Adrenal gland (tissue), 9 donors: ENCODE measurements at regions not wholly inside any gene's neighbourhood (a gene's known extent, or its start where the extent isn't known, plus 50 kb on each side); places are given as distances from the start of the nearest gene placed in this dataset.

Experiments
- DNase-seq, 7 donors: peaks; one replicate each; pipeline ENCODE4 v3.0.0-alpha.2; 2019 to 2020
- H3K27ac ChIP-seq, 5 donors: fragments of 200-600 bp; sonication (generic) in 4 of 5; 1 replicate in 3 of 5; 2 replicates in 2 of 5; pipeline versions ENCODE4 v1.5.1 to v1.8.0; 2016 to 2020; ENCODE audit warnings: mild to moderate bottlenecking in 1 of 5
- H3K27me3 ChIP-seq: fragments of 200-600 bp; 2 replicates; pipeline ENCODE4 v1.8.0; 2021
- H3K36me3 ChIP-seq, 2 donors: fragments of 200-600 bp; replicated peaks in 1 of 2; 1 replicate in 1 of 2; 2 replicates in 1 of 2; pipeline versions ENCODE4 v1.5.1 to v1.8.0; 2018 to 2022
- H3K4me1 ChIP-seq, 2 donors: fragments of 200-600 bp; replicated peaks in 1 of 2; 1 replicate in 1 of 2; 2 replicates in 1 of 2; pipeline versions ENCODE4 v1.5.1 to v1.8.0; 2018 to 2021
- H3K4me3 ChIP-seq, 4 donors: fragments of 200-600 bp; sonication (generic) in 3 of 4; one replicate each; pipeline ENCODE4 v1.5.1; 2016 to 2018
- H3K9me3 ChIP-seq, 3 donors: fragments of 200-600 bp; sonication (generic) in 1 of 3; replicated peaks in 1 of 3; 1 replicate in 2 of 3; 2 replicates in 1 of 3; pipeline versions ENCODE4 v1.5.1 to v1.8.0; 2016 to 2021
- CTCF ChIP-seq, 6 experiments: fragments of 450-650 bp in 4 of 6; fragments of 200-600 bp in 2 of 6; sonication (generic) in 1 of 6; IDR thresholded peaks; 1 replicate in 5 of 6; 2 replicates in 1 of 6; pipeline versions ENCODE4 v1.5.1 to v1.8.0; 2016 to 2021; ENCODE audit warnings: antibody characterized with exemption in 6 of 6, mild to moderate bottlenecking in 2 of 6, moderate library complexity in 1 of 6
- POLR2A ChIP-seq, 2 donors: fragments of 450-650 bp; IDR thresholded peaks; one replicate each; pipeline ENCODE4 v1.6.1; 2017; ENCODE audit warnings: antibody characterized with exemption in 2 of 2, mild to moderate bottlenecking in 2 of 2, moderate library complexity in 1 of 2
- whole genome bisulfite sequencing, 4 donors: extraction: QIAGEN DNeasy Blood & Tissue Kit in 2 of 4; methylation state at CpG; one replicate each; pipeline versions ENCODE4 v1.1.5 to v1.1.7; 2013 to 2017; 5-methylcytosine and 5-hydroxymethylcytosine counted together
- intact Hi-C, 2 donors: fragments of 100-400 bp; cut with DNase I; formaldehyde crosslinking; loops; one replicate each; pipeline versions ENCODE4 v1.14.1 to v1.15.0; 2022 to 2023
- donor health status: healthy with polysubstance abuse.
- donor health status: Bipolar disorder and iron deficiency.
- donor health status: DM: yes; HTN: yes; CAD: no.
- donor health status: DM: no; HTN: no; CAD: no.
- donor health status: DM: no; HTN: no; CAD: no.

GRCh38 chr6:14723535-14724086 is 522.3 kb upstream of the JARID2 start:
- H3K27me3 ChIP-seq: no peaks in the 10 kb centered on the region
- intact Hi-C loops: no loop called here
- no peak overlapping the region for H3K4me3 ChIP-seq
- 82 to 93% (median 86%) methylated on average over 2 of the region's 2 CpGs for WGBS, 4 donors
- DNase-seq: no peak
- no peaks in the 10 kb centered on the region for H3K36me3 ChIP-seq
- no peak overlapping the region for H3K27ac ChIP-seq
- peaks cover 5 to 18% of the 10 kb centered on the region in 2 donors for H3K4me1 ChIP-seq
- no peaks in the 10 kb centered on the region for H3K9me3 ChIP-seq
- TF ChIP-seq CTCF (IDR thresholded peaks at IDR 0.05) (no peak), POLR2A (IDR thresholded peaks at IDR 0.05) (no peak)

GRCh38 chr6:14724549-14724948 is 521.3 kb upstream of the JARID2 start:
- no peak for DNase-seq
- Histone ChIP-seq H3K9me3 (no peaks in the 10 kb centered on the region), H3K27me3 (no peaks in the 10 kb centered on the region), H3K4me3 (no peak overlapping the region), H3K36me3 (no peaks in the 10 kb centered on the region), H3K27ac (no peak overlapping the region), H3K4me1 (peaks cover 9 to 18% of the 10 kb centered on the region in 2 donors)
- TF ChIP-seq CTCF (IDR thresholded peaks at IDR 0.05) (no peak), POLR2A (IDR thresholded peaks at IDR 0.05) (no peak)
- intact Hi-C loops: no loop called here
- 84 to 92% (median 87%) methylated on average over 1 of the region's 1 CpG for WGBS, 4 donors

GRCh38 chr6:14726816-14727493 is 518.9 kb upstream of the JARID2 start:
- H3K9me3 ChIP-seq: no peaks in the 10 kb centered on the region
- no peaks in the 10 kb centered on the region for H3K27me3 ChIP-seq
- H3K36me3 ChIP-seq: no peaks in the 10 kb centered on the region
- DNase-seq: peak in 2 of 7 donors; percentile 21 to 50
- H3K4me1 ChIP-seq: peaks cover 5 to 9% of the 10 kb centered on the region in 2 donors
- no peak overlapping the region for H3K4me3 ChIP-seq
- WGBS, 4 donors: 81 to 86% (median 83%) methylated on average over 7 of the region's 7 CpGs
- intact Hi-C loops: no loop called here
- no peak for TF ChIP-seq CTCF (IDR thresholded peaks at IDR 0.05)
- TF ChIP-seq POLR2A (IDR thresholded peaks at IDR 0.05): no peak
- peak overlapping the region in 1 of 5 donors; percentile 80 for H3K27ac ChIP-seq

GRCh38 chr6:14727494-14728395 is 518.1 kb upstream of the JARID2 start:
- DNase-seq: peak in 5 of 7 donors; percentile 33 to 67 (median 43)
- intact Hi-C loops: no loop called here
- no peaks in the 10 kb centered on the region for H3K27me3 ChIP-seq
- no peaks in the 10 kb centered on the region for H3K36me3 ChIP-seq
- no peak for TF ChIP-seq CTCF (IDR thresholded peaks at IDR 0.05)
- TF ChIP-seq POLR2A (IDR thresholded peaks at IDR 0.05): no peak
- peaks cover 5 to 9% of the 10 kb centered on the region in 2 donors for H3K4me1 ChIP-seq
- H3K4me3 ChIP-seq: no peak overlapping the region
- H3K9me3 ChIP-seq: no peaks in the 10 kb centered on the region
- WGBS, 4 donors: 69 to 81% (median 77%) methylated on average over 7 of the region's 7 CpGs
- H3K27ac ChIP-seq: peak overlapping the region in 3 of 5 donors; percentile 6 to 80 (median 62)
